Stimulated activated naive CD8-positive, alpha-beta T cell treated with anti-CD3 and anti-CD28 coated beads, Interleukin-15, amount 100 ng/mL, for 72 hours (primary cell): ENCODE measurements at regions not wholly inside any gene's neighbourhood (a gene's known extent, or its start where the extent isn't known, plus 50 kb on each side); places are given as distances from the start of the nearest gene placed in this dataset.

Experiments
- ATAC-seq: fragments of 150-1000 bp; cut with Tn5 transposase; 2 replicates; pipeline ENCODE4 v1.10.0; 2021; ENCODE audit warnings: mild to moderate bottlenecking, moderate library complexity
- DNase-seq, 2 donors: peaks; one replicate each; pipeline ENCODE4 v3.0.0; 2021 to 2022
- H3K27ac Mint-ChIP-seq, 2 donors: one replicate each; pipeline ENCODE4 v1.8.0; 2022; ENCODE audit warnings: mild to moderate bottlenecking in 2 of 2, mixed read lengths in 2 of 2, moderate library complexity in 2 of 2
- H3K27me3 Mint-ChIP-seq: one replicate; pipeline ENCODE4 v1.8.0; 2022; ENCODE audit warnings: mixed read lengths
- H3K4me1 Mint-ChIP-seq: one replicate; pipeline ENCODE4 v1.8.0; 2022; ENCODE audit warnings: mild to moderate bottlenecking, mixed read lengths
- H3K4me3 Mint-ChIP-seq, 2 donors: one replicate each; pipeline ENCODE4 v1.8.0; 2022; ENCODE audit warnings: mild to moderate bottlenecking in 2 of 2, mixed read lengths in 2 of 2, moderate library complexity in 1 of 2
- H3K9me3 Mint-ChIP-seq, 2 donors: one replicate each; pipeline ENCODE4 v1.8.0; 2022; ENCODE audit warnings: mixed read lengths in 2 of 2

DNA sequence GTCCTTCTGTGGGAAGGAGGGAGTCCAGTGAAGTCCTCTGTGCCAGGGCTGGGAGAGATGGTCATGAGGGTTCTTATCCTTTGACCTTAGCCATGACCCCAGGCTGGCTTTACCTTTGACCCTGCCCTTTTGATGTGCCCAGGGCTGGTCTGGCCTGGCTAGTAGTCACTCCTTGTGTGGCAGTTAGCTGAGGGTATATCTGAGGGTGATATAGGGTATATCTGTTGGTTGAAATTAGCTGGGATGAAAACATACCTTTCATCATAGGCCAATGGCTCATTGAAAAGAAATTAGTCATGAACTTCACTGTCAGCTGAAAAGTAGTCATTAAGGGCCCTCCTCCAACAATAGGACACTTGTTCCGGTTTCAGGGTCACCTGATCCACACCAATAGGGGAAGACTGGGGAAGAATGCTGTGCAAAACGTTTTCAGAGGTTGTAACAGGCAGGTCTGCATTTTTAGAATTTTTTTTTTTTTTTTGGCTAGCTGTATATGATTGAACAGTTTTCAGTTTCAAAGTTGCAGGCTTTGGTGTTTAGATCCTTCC is 74.6 kb upstream of the STOX2 start:
- H3K4me3 Mint-ChIP-seq, result no peak overlapping the region
- no peaks in the 10 kb centered on the region for H3K9me3 Mint-ChIP-seq
- H3K27me3 Mint-ChIP-seq, result no peaks in the 10 kb centered on the region
- no peak overlapping the region for H3K27ac Mint-ChIP-seq
- H3K4me1 Mint-ChIP-seq, result peaks cover 14% of the 10 kb centered on the region
- no peak for DNase-seq
- no peak for ATAC-seq

DNA sequence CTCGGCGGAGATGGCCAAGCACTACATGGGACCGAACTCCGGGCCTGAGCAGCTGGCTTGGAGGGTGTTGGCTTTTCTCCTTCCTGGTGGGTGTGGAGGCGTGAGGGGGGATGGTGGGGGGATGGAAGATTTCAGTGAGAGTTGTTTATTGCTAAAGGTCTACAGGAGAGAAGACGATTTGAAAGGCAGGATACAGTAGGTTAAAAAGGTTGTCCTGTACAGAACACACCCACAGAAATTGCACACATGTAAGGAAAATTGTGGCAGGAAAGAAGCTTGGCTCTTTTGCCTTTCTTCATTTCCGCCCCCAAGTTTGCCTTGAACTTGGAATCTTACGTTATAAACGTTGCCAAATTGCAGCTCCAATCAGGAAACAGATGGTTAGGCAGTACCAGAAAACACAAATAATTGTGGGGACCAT is 74.1 kb upstream of the STOX2 start:
- no peaks in the 10 kb centered on the region for H3K27me3 Mint-ChIP-seq
- DNase-seq, result no peak
- H3K27ac Mint-ChIP-seq, result no peak overlapping the region

GRCh38 chr4:183831683-183832082 is 73.4 kb upstream of the STOX2 start:
- Mint-ChIP-seq H3K27me3 (peaks cover 2% of the 10 kb centered on the region), H3K9me3 (no peaks in the 10 kb centered on the region), H3K4me3 (no peak overlapping the region), H3K27ac (peak overlapping the region in 1 of 2 donors; percentile 49), H3K4me1 (peaks cover 14% of the 10 kb centered on the region)
- DNase-seq (no peak), ATAC-seq (no peak)

More for the DNA sequence above, 74.1 kb upstream of the STOX2 start:
- Mint-ChIP-seq H3K4me3 (no peak overlapping the region), H3K9me3 (no peaks in the 10 kb centered on the region), H3K4me1 (peaks cover 14% of the 10 kb centered on the region)
- no peak for ATAC-seq

GRCh38 chr4:183832776-183833450 is 72.2 kb upstream of the STOX2 start:
- ATAC-seq (no peak), DNase-seq (no peak)
- Mint-ChIP-seq H3K4me3 (no peak overlapping the region), H3K4me1 (peaks cover 12% of the 10 kb centered on the region), H3K9me3 (no peaks in the 10 kb centered on the region), H3K27ac (no peak overlapping the region), H3K27me3 (peaks cover 7% of the 10 kb centered on the region)

DNA sequence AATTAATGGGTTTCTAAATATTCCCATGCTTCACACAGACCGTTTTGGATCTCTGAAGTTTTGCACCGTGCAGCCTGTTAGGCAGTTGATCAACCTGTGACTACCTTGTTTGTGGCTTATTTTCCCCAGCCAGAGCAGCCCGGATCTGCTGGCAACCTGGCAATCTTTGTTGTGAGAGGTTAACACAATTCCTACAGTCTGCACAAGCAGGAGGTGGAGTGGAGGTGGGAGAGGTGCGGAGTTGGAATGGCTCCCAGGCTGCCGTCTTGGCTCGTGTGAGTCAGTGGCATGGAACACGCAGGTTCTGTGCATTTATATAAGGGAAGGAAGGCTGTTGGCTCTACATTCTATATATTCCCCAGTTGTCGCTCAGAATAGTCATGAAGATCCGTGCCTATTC is 70.9 kb upstream of the STOX2 start:
- DNase-seq, result no peak
- Mint-ChIP-seq H3K9me3 (no peaks in the 10 kb centered on the region), H3K4me3 (no peak overlapping the region), H3K27ac (no peak overlapping the region), H3K4me1 (peaks cover 5% of the 10 kb centered on the region), H3K27me3 (peaks cover 16% of the 10 kb centered on the region)
- ATAC-seq, result no peak

- H3K27me3 Mint-ChIP-seq, result peaks cover 16% of the 10 kb centered on the region
- no peak overlapping the region for H3K4me3 Mint-ChIP-seq
- no peak for DNase-seq
- no peak for ATAC-seq
- H3K9me3 Mint-ChIP-seq, result no peaks in the 10 kb centered on the region
- no peak overlapping the region for H3K27ac Mint-ChIP-seq
- H3K4me1 Mint-ChIP-seq, result no peaks in the 10 kb centered on the region
Measured at GRCh38 chr4:183837222-183837621, 67.9 kb upstream of the STOX2 start.

DNA sequence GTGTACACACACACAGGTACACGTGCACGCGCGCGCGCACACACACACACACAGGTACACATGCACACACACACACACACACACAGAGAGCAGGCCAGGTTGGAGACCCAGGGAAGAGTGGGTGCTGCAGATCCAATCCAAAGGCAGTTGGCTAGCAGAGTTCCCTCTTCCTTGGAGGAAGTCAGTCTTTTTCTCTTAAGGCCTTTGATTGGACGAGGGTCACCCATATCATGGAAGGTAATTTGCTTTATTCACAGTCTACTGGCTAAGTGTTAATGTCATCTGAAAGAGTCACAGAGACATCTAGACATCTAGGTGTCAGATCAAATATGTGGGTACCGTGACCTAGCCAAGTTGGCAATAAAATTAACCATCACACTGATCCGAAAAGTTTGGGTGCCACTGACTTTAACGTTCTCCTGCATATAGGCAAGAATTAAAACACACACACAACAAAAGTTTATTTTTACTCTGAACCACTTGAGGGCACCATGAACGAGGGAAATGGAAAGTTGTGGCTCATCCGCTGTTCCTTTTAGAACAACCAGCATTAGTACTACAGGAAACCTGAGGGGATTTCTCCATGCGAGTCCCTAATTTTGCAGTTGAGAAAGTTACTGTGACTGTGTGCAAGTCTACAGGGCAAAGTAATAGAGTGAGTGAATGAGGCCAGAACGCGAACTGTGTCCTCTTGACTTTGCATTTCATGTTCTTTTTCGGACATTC is 66.0 kb upstream of the STOX2 start:
- DNase-seq (no peak), ATAC-seq (peak; percentile 18)
- Mint-ChIP-seq H3K27ac (no peak overlapping the region), H3K4me3 (no peak overlapping the region), H3K27me3 (peaks cover 16% of the 10 kb centered on the region), H3K9me3 (no peaks in the 10 kb centered on the region), H3K4me1 (no peaks in the 10 kb centered on the region)

- DNase-seq (peak; percentile 43 to 56), ATAC-seq (peak; percentile 76)
- Mint-ChIP-seq H3K27ac (no peak overlapping the region), H3K9me3 (no peaks in the 10 kb centered on the region), H3K4me3 (no peak overlapping the region), H3K4me1 (no peaks in the 10 kb centered on the region), H3K27me3 (peaks cover 23% of the 10 kb centered on the region)
Measured at GRCh38 chr4:183840311-183840710, 64.8 kb upstream of the STOX2 start.

- peaks cover 0 to under 1% of the 10 kb centered on the region in 2 donors for H3K9me3 Mint-ChIP-seq
- no peak for DNase-seq
- H3K27ac Mint-ChIP-seq, result no peak overlapping the region
- ATAC-seq, result no peak
- H3K4me3 Mint-ChIP-seq, result no peak overlapping the region
- peaks cover 25% of the 10 kb centered on the region for H3K27me3 Mint-ChIP-seq
- no peaks in the 10 kb centered on the region for H3K4me1 Mint-ChIP-seq
Measured at GRCh38 chr4:183841001-183841400, 64.1 kb upstream of the STOX2 start.

GRCh38 chr4:183842129-183842528 is 63.0 kb upstream of the STOX2 start:
- ATAC-seq (no peak), DNase-seq (no peak)
- Mint-ChIP-seq H3K27me3 (peaks cover 25% of the 10 kb centered on the region), H3K4me3 (no peak overlapping the region), H3K9me3 (peaks cover 0 to 7% of the 10 kb centered on the region in 2 donors), H3K27ac (no peak overlapping the region), H3K4me1 (no peaks in the 10 kb centered on the region)

GRCh38 chr4:183843248-183843671 is 61.8 kb upstream of the STOX2 start:
- Mint-ChIP-seq H3K4me3 (no peak overlapping the region), H3K27me3 (peaks cover 34% of the 10 kb centered on the region)

GRCh38 chr4:183846951-183847350 is 58.2 kb upstream of the STOX2 start:
- Mint-ChIP-seq H3K9me3 (peaks cover 9 to 11% of the 10 kb centered on the region in 2 donors), H3K27me3 (peaks cover 41% of the 10 kb centered on the region), H3K27ac (no peak overlapping the region), H3K4me1 (no peaks in the 10 kb centered on the region), H3K4me3 (no peak overlapping the region)
- no peak for DNase-seq
- no peak for ATAC-seq

More at GRCh38 chr4:183843248-183843671, 61.8 kb upstream of the STOX2 start:
- Mint-ChIP-seq H3K27ac (no peak overlapping the region), H3K4me1 (no peaks in the 10 kb centered on the region), H3K9me3 (peaks cover 7 to 9% of the 10 kb centered on the region in 2 donors)
- DNase-seq, result no peak
- no peak for ATAC-seq

DNA sequence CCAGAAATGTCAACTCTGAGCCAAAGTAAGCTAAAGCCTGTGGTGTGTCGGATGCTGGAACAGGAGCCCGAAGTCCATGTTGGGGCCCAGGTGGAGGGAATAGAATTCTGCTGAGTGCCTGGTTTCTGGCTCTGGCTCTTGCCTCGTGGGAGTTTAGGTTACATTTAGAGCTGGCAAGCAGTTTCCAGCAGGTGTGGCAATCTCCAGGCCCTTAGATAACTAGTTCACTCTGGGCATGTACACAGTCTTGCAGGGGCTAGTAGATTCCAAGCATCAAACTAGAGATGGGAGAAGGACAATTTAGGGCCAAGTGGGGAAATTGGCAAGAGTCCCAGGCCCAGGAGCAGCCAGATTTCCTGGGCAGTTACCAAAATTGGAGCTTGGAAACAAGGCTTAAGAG is 56.3 kb upstream of the STOX2 start:
- no peak overlapping the region for H3K4me3 Mint-ChIP-seq
- H3K4me1 Mint-ChIP-seq, result no peaks in the 10 kb centered on the region
- peaks cover 9 to 11% of the 10 kb centered on the region in 2 donors for H3K9me3 Mint-ChIP-seq
- DNase-seq (no peak), ATAC-seq (no peak)
- H3K27ac Mint-ChIP-seq, result peak overlapping the region in 1 of 2 donors; percentile 15
- H3K27me3 Mint-ChIP-seq, result peaks cover 48% of the 10 kb centered on the region

- peaks cover 43% of the 10 kb centered on the region for H3K27me3 Mint-ChIP-seq
- H3K27ac Mint-ChIP-seq, result no peak overlapping the region
- no peak for ATAC-seq
- H3K4me3 Mint-ChIP-seq, result no peak overlapping the region
- H3K9me3 Mint-ChIP-seq, result peaks cover under 1 to 4% of the 10 kb centered on the region in 2 donors
- H3K4me1 Mint-ChIP-seq, result no peaks in the 10 kb centered on the region
- DNase-seq, result no peak
Measured at GRCh38 chr4:183852910-183853547, 52.1 kb upstream of the STOX2 start.

- H3K4me1 Mint-ChIP-seq, result no peaks in the 10 kb centered on the region
Measured at GRCh38 chr4:183853548-183853940, 51.6 kb upstream of the STOX2 start.

More at GRCh38 chr4:183853548-183853940, 51.6 kb upstream of the STOX2 start:
- ATAC-seq, result no peak
- Mint-ChIP-seq H3K27me3 (peaks cover 43% of the 10 kb centered on the region), H3K27ac (peak overlapping the region in 1 of 2 donors; percentile 57), H3K9me3 (peaks cover 0 to 1% of the 10 kb centered on the region in 2 donors), H3K4me3 (no peak overlapping the region)
- DNase-seq, result no peak
